ENCODE measurements at regions not wholly inside any gene's neighbourhood (a gene's known extent, or its start where the extent isn't known, plus 50 kb on each side); places are given as distances from the start of the nearest gene placed in this dataset.
"Not testable (repeated sequence)": the region's sequence is repeated elsewhere in the genome, so short reads cannot be mapped to it uniquely, and the experiment has no call there.

DNA sequence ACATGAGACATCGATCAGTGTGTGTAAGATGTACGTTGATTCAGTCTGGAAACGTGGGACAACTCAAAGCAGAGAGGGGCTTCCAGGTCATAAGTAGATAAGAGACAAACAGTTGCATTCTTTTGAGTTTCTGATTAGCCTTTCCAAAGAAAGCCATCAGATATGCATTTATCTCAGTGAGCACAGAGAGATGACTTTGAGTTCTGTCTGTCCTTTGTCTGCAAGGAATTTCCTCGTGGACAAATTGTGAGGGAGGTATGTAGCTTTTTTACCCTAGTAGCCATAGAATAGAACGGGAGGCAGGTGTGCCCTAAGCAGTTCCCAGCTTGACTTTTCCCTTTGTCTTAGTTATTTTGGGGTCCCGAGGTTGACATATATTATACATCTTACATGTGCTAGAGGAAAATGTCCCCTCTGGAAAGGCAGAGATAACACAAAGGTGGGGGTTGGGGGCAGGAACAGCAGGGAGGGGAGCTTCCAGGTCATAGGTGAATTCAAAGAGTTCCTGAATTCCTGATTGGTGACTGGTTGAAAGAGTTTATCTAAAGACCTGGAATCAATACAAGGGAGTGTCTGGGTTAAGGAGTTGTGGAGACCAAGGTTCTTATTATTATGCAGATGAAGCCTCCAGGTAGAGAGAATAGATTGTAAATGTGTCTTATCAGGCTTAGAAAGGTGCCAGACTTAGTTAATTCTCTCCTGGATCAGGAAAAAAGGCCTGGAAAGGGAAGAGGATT is 237.0 kb downstream of the NFATC2 start:
- DNase-seq (ENCODE audit: low read depth): no peak

DNA sequence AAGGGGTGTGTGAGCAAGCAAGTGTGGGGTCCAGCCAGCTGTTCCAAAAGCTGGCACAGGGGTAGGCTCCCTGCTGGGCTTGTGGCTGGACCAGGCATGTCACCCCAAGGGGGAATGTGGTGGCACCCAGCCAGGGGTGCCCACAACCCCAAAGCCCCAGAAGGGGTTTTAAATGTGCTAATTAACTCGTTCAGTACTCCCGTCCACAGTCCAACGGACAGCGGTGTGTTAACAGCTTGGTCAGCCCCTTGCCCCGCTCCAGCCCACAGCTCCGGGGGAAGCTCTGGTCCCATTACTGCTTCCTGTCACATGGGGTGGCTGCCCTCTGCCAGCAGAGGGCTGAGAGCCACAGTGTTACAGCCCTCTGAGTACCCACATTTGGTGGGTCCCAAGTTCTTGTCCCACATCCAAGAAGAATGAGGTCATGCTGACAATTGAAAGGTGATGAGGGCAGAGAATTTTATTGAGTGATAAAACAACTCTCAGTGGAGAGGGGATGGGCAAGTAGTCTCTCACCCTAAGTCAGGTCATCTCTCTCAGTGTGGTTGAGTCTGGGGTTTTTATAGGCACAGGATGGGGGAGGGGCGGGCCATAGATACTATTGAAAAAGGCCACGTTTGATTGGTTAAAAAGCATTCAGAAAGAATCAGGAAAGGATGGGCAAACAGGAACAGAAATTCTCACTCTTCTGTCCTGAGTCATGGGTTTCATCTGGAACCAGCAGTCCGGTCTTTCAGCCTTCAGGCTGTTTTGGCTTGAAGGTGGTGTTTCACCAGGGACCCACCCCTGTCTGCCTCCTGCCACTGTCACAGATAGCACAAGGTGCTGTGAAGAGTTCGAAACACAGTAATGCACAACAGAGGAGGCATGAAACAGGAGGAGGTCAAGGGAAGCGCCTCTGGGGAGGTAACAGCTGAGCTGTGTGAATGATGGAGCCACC is 238.5 kb downstream of the NFATC2 start:
- no peak for DNase-seq (ENCODE audit: low read depth)

DNA sequence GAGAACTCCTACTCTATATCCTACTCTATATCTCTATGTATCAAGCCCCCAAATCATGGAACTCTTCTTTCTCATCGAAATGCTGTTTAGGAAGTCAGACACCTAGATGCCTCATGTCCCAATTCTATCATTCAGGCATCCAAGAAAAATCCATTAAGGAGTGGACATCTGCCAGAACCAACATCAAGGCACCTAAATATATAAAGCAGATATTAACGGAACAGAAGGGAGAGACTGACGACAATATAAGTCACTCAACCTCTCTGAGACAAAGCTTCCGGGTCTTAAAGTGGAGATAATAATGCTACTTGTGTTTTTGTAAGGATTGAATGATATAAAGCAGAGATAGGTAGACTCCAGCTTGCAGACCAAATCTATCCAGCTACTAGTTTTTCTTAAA is 241.5 kb downstream of the NFATC2 start:
- no peak for DNase-seq (ENCODE audit: low read depth)

DNA sequence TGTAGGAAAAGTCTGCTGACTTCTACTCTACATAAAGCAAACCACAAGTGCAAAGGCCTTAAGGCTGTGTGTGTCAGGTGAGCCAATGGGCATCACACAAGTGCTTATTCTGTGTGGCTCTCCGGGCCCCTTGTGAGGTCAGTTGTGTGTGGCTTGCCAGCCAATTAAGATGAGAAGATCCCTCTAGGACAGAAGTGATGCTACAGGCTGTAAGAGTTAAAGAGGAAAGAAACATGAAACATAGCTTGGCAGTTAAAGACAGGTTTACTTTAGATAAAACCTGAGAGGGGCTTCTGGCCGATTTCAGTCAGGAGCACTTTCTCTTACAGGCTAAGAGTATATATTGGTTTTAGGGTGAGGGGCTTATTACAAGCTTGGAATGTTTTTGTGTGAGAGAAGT is 242.4 kb downstream of the NFATC2 start:
- no peak for DNase-seq (ENCODE audit: low read depth)

DNA sequence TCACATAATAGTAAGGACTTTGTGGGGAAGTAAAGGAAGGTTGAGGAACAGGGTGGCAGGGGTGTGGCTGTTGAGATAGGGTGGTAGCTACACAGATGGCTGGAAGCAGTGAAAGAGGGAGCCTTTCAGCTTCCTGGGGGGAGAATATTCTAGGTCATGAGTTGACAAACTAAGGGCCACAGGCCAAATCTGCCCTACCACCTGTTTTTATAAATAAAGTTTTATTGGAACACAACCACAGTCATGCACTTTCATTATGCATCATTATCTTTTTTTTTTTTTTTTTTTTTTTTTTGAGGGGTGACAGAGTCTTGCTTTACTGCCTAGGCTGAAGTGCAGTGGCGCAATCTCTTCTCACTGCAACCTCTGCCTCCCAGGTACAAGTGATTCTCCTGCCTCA is 243.1 kb downstream of the NFATC2 start:
- no peak for DNase-seq (ENCODE audit: low read depth)

DNA sequence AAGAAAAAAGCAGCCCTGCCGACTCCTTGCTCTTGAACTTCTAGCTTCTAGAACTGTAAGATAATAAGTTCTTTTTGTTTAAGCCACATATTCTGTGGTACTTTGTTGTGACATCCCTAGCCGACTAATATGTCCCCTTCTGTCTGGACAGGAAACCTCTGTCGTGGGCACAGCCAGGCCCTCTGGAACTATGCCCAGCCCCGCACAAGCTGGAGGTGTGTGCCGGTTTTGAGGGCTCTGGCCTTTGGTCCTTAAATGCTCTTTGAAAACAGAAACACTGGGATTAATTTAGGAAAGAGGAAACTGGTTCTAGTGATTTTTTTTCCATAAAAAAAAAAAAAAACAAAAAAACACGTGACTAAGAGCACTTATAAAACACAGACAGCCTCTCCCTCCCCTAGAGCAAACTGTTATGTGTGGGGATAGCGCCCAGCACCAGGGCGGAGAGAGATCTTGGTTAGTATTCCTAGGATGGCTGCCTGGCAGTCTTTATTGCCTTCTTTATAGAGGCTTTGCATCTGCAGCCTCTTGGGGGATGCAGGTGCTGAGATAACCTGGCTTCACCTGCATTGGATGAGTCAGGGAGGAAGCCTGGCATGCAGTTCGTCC is 244.3 kb downstream of the NFATC2 start:
- DNase-seq (ENCODE audit: low read depth): no peak

DNA sequence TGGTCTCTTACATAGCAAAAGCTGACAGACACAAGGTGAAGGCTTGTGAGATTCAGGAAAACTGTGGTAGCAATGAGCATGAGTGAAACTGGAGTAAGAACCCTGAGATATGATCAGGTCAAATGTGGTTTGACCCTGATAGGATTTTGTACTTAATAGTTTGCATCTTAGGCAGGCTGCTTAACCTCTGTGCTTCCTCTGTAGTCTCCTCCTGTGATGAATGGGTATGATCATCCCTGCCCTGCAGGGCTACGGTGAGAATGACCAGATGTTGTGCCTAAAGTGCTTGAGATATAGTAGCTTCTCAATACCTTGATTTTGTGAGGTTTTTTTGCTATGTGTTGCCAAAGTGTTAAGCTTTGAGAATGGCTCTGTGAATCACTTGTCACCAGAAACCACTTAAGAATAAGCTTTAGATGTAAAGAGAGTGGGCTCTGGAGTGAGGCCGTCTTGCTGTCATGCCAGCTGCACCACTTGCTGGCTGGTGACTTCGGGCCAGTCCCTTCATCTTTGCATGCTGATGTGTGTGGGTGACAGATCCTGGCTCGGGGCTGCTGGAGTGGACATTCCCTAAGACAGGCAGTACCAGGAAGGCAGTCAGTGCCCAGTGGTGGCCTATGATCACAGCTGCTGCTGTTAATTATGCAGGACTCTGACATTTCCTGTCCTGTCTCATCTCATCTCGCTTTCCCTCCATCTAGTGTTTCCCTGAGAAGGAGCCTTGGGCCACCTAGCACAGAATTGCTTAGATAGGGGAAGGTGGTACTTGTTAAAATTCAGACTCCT is 254.7 kb downstream of the NFATC2 start:
- DNase-seq (ENCODE audit: low read depth): no peak

DNA sequence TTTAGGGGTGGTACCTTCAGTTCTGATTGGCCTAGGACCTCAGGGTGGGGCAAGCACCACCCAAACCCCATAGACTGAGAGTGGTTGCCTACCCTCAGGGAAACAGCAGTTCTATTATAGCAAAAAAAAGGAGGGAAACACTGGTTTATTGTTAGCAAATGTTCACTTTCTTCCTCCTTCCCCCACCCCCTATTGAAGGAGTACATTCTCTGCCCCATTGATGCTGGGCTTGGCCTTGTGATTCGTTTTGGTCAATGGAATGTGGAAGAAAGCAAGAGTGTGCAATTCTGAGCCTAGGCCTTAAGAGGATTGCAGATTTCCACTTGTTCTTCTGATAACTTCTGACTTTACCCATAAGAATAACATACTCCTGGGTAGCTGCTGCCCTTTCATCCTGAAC is 255.8 kb downstream of the NFATC2 start:
- DNase-seq (ENCODE audit: low read depth): no peak

DNA sequence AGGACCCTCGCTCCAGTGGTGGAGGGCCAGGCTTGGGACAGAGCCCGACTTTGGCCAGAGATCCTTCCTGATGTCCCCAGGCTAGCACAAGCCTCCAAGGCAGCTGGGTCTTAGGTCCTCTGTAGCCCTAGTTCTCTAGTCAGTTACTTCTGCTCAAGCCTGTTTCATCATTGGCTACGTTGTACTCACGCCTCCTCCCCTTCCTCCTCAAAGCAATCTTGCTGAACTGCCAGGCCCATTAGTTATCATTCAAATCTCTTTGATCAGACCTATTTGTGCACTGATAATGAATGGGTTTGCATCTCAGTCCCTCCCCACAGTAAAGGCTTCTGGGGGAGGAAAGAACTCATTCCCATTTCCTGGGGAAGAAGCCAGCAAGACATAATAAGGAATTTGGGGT is 256.8 kb downstream of the NFATC2 start:
- no peak for DNase-seq (ENCODE audit: low read depth)

DNA sequence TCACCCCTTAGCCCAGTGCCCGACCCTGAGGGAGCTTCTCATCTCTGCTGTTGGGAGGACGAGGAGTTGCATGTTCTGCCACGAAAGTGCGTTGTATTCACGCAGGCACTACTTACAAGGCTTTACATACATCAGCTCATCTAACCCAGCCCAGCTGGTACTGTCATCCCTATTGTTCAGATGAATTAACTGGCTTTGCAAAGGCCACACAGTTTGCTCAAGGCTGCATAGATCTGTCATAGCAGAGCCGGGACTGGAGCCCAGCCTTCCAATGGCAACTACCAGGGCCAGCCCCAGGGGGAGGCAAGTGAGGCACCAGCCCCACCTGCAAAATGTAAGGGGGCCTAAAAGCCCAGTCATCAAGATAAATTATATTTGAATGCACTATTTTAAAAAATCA is 257.6 kb downstream of the NFATC2 start:
- DNase-seq (ENCODE audit: low read depth): no peak

DNA sequence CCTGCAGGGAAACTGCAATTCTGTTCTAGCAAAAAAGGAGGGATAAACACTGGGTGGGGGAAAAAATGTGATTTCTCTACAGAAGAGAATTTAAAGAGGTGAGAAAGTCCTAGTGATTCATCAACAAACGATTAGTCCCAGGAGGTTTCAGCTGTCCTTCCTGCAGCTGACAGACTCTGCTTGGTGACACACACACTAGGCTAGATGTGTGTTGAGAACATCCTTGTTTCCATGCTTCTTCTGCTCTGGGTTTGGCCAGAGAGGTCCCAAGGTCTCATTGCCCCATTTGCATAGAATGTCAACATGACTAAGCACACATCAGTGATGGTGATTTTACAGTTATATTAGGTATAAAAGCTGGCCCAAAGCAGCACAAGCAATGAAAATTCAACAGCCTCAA is 258.3 kb downstream of the NFATC2 start:
- DNase-seq (ENCODE audit: low read depth): no peak

DNA sequence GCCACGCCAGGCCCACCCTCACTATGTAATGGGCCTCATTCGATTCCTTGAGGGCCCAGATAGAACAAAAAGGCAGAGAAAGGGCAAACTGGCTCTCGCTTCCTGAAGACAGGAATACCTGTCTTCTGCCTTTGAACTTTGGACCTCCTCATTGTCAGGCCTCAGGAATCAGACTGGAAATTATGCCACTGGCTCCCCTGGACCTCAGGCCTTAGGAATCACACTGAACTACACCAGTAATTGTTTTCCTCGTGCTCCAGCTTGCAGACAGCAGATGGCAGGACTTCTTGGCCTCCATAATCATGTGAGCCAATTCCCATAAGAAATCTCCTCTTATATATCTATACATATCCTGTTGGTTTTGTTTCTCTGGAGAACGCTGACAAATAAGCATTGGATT is 258.6 kb upstream of the KCNG1 start:
- DNase-seq (ENCODE audit: low read depth): no peak

DNA sequence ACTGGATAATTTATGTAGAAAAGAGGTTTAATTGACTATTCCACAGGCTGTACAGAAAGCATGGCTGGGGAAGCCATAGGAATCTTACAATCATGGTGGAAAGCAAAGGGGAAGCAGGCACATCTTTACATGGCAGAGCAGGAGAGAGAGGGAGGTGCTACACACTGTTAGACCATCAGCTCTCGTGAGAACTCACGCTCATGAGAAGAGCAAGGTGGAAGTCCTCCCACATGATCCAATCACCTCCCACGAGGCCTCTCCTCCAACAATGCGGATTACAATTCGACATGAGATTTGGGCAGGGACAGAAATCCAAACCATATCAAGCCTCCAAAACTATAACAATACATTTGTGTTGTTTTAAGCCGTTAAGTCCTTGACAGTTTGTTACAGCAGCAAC is 257.1 kb upstream of the KCNG1 start:
- no peak for DNase-seq (ENCODE audit: low read depth)

DNA sequence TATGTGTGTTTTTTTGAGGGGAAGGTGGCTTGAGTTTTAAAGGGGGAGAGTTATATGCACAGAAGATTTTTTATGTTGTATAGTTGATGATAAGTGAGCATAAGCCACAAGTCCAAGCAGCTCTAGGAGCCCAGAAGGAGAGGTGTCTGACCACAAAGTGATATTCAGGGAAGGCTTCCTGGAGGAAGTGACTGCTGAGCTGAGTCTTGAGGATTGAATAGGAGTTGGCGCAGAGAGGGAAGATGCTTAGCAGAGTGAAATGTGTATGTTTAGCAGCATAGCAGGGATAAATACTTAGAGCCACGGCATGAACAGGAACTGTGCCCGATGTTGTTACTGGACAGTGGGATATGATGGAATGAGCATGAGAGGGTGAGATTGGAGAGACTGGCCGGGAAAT is 255.1 kb upstream of the KCNG1 start:
- DNase-seq (ENCODE audit: low read depth): no peak

DNA sequence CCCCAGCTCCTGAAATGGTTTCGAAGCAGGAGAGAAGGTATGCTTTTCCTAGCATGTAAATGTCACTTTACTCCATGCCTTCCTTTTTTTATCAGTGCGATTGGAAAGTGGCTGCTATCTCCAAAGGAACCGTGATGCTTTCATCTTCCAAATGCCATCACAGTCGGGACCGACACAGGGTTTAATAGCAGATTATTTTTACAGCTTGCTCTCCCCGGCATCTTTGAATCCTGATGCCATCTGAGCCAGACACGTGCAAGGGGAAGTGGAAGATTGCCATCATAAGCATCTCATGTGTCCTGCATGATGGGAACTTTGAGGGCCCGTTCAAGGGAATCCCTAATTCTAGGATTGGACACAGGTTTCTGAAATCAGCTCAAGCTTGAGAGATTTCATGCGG is 253.4 kb upstream of the KCNG1 start:
- DNase-seq (ENCODE audit: low read depth): no peak

DNA sequence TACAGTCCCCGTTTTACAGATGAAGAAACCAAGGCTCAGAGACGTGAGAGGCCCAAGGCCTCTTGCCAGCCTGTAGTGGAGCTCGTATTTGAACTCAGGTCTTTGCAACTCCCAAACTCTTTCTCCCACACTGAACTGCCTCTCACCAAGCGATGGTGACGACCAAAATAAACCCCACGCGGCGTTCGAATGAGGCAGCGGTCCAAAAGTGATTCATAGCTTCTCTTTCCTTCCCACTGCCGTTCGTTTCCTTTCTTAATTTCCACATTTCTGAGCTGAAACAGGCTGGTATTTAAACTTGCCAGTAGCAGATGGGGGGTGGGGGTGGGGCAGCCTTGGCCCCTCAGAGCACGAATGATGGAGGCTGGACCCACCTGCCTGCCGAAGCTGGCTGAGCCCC is 252.9 kb upstream of the KCNG1 start:
- DNase-seq (ENCODE audit: low read depth): no peak

DNA sequence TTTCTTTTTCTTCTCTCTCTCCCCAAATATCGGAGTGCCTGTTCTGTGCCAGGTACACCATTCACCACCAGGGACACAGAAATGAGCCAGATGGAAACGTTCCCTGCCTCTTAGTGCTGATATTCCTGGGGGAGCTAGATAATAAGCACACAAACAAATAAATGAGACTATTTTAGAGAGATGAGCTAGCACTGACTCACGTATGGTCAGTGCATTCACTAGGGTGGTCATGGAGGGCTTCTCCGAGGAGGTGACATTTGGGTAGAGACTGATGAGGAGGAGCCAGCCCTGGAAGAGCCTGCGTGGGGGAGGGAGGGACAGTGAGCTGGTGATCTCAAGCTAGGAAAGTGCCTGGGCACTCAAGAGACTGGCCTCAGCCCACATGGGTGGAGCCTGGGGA is 252.3 kb upstream of the KCNG1 start:
- no peak for DNase-seq (ENCODE audit: low read depth)

DNA sequence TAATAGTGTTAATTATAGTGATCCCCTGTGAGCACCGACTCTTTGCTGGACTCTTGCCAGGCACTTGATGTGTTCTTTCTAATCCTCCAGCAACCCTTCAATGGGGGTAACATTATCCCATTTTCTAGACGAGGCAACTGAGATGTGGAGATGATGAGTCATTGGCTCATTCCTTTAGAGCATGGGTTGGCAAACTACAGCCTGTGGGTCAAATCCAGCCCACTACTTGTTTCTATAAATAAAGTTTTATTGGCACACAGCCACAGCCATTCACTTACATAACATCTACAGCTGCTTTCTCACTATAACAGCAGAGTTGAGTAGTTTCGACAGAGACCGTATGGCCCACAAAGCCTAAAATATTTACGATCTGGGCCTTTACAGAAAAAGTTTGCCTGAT is 249.5 kb upstream of the KCNG1 start:
- no peak for DNase-seq (ENCODE audit: low read depth)

DNA sequence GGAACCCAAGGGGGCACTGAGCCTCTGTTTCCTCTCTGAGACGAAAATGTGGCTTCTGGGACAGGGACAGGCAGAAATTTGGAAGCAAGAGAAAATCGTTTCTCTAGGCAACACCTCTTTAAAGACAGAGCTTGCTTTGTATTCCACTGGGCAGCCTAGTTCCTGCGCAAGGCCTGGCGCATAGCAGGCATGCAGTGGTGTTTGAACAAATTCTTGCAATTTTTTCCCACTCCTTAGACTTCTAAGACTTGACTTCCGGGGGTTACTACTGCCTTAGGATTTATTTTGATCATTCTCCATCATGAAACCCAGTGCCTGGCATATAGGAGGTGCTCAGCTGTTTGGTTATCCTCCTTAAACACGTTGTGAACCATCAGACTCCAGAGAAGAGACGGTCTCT is 249.0 kb upstream of the KCNG1 start:
- no peak for DNase-seq (ENCODE audit: low read depth)

DNA sequence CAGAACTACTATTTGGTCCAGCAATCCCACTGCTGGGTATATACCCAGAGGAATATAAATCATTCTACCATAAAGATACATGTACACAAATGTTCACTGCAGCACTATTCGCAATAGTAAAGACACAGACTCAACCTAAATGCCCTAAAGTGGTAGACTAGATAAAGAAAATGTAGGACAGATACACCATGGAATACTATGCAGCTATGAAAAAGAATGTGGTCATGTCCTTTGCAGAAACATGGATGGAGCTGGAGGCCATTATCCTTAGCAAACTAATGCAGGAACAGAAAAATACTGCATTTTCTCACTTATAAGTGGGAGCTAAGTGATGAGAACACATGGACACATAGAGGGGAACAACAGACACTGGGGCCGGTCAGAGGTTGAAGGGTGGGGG is 248.4 kb upstream of the KCNG1 start:
- DNase-seq (ENCODE audit: low read depth): not testable (repeated sequence)

DNA sequence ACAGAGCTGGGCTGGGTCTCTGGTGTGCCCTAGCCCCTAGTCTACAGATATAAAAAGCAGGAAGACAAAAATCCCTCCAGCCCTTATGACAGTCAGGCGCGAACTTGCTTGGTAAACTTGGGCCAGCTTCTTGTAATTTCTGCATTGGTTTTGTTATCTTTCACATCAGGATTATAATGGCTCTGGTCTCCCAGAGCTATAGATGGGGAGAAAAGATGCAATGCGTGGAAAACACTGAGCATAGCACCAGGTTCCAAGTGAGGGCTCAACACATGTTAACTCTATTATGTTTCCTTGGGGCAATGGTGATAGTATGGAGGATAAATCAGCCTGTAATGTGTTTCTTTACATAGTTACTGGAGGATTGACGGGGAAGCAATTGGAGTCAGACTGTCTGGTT is 246.8 kb upstream of the KCNG1 start:
- no peak for DNase-seq (ENCODE audit: low read depth)

DNA sequence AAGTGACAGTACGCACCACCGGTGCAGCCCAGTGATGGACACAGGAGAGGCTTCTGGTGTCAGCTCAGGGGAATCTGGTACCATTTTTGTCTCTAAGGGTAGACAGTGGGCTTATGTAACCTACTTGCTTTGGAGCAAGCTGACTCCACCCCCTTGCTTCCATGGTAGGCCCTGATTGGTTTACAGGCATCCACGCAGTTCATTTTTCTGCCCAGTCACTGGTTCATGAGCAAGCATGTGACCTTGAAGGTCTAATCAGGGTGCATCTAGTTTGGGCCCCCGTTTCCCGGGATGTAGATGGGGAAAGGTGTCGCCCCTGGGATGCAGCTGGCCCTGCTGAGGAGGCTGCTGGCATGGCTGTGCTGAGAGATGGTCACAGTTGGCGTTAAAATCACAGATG is 244.8 kb upstream of the KCNG1 start:
- no peak for DNase-seq (ENCODE audit: low read depth)

Measured in activated T-helper 9 cell treated with anti-CD3 and anti-CD28 coated beads, Interleukin-2, amount 50 U/mL, for 16 hours (primary cell).